HL-60 (cell line): ENCODE measurements at regions not wholly inside any gene's neighbourhood (a gene's known extent, or its start where the extent isn't known, plus 50 kb on each side); places are given as distances from the start of the nearest gene placed in this dataset.
A peak's percentile ranks its signal among the peaks of the same experiment; 100 is the strongest.

ENCODE experiments used
- DNase-seq, 2 experiments: peaks; one replicate each; pipeline ENCODE4 v3.0.0-alpha.2; 2010 to 2020; ENCODE audit warnings: low read depth in 1 of 2, low spot score in 1 of 2
- H3K27ac ChIP-seq: fragments of 250-450 bp; sonication (Bioruptor Pico); replicated peaks from 2 replicates; pipeline ENCODE4 v1.5.1; 2020; ENCODE audit warnings: mild to moderate bottlenecking, moderate library complexity
- H3K27me3 ChIP-seq: fragments of 250-450 bp; sonication (Bioruptor Pico); 2 replicates; pipeline ENCODE4 v1.5.1; 2021; ENCODE audit warnings: mild to moderate bottlenecking, moderate library complexity; ENCODE audit not compliant: insufficient read depth, poor library complexity, severe bottlenecking
- H3K4me3 ChIP-seq: replicated peaks from 2 replicates; pipeline ENCODE4 v1.5.1; 2011; ENCODE audit warnings: mild to moderate bottlenecking, control low read depth, low read length; ENCODE audit not compliant: insufficient read depth
- CTCF ChIP-seq: IDR thresholded peaks from one replicate; pipeline ENCODE4 v1.5.1; 2011; ENCODE audit warnings: low read length, control low read depth, inconsistent platforms; ENCODE audit not compliant: insufficient read depth
- GABPA ChIP-seq: IDR thresholded peaks from 2 replicates; pipeline ENCODE4 v1.6.1; 2012; ENCODE audit warnings: low read depth
- POLR2AphosphoS5 ChIP-seq: IDR thresholded peaks from 2 replicates; pipeline ENCODE4 v1.6.1; 2012; ENCODE audit warnings: low read depth
- REST ChIP-seq: IDR thresholded peaks from 2 replicates; pipeline ENCODE4 v1.6.1; 2012; ENCODE audit warnings: low read depth; ENCODE audit not compliant: insufficient replicate concordance
- SPI1 ChIP-seq: IDR thresholded peaks from 2 replicates; pipeline ENCODE4 v1.6.1; 2012; ENCODE audit warnings: low read depth, mild to moderate bottlenecking, borderline replicate concordance

- Histone ChIP-seq H3K4me3 (no peak overlapping the region), H3K27ac (no peak overlapping the region), H3K27me3 (no peaks in the 10 kb centered on the region)
- no peak for DNase-seq
- TF ChIP-seq REST: no peak
- TF ChIP-seq CTCF: no peak
- TF ChIP-seq GABPA: no peak
- no peak for TF ChIP-seq POLR2AphosphoS5
- TF ChIP-seq SPI1: no peak
These were observed 212.4 kb upstream of the ZNF184 start for GRCh38 chr6:27685279-27685678.

- no peak for TF ChIP-seq GABPA
- TF ChIP-seq CTCF: no peak
- TF ChIP-seq REST: no peak
- no peak for TF ChIP-seq SPI1
- TF ChIP-seq POLR2AphosphoS5: no peak
- Histone ChIP-seq H3K4me3 (no peak overlapping the region), H3K27me3 (no peaks in the 10 kb centered on the region), H3K27ac (no peak overlapping the region)
- DNase-seq: peak; percentile 43 to 62
These were observed 211.6 kb upstream of the ZNF184 start for GRCh38 chr6:27684264-27685211.

- Histone ChIP-seq H3K27ac (no peak overlapping the region), H3K27me3 (no peaks in the 10 kb centered on the region), H3K4me3 (no peak overlapping the region)
- TF ChIP-seq POLR2AphosphoS5 (no peak), SPI1 (no peak), REST (no peak), CTCF (no peak), GABPA (no peak)
- DNase-seq: no peak
These were observed 207.2 kb upstream of the ZNF184 start for GRCh38 chr6:27679964-27680694.
